IMR-90 (cell line): ENCODE measurements at regions not wholly inside any gene's neighbourhood (a gene's known extent, or its start where the extent isn't known, plus 50 kb on each side); places are given as distances from the start of the nearest gene placed in this dataset.

Experiments used
- ATAC-seq: fragments of 200-7000 bp; cut with Tn5 transposase; 2 replicates; pipeline ENCODE4 v1.9.1; 2020; ENCODE audit warnings: low read depth, mild to moderate bottlenecking, moderate library complexity
- BruUV-seq: library from RNA; stranded (reverse); fragments of 400-500 nt; replicated peaks from 2 replicates; lab custom pipeline; 2021; lab: Mats Ljungman, UMichigan
- CTCF ChIA-PET: fragments of 300-600 bp; formaldehyde crosslinking; extraction: SDS; loops from one replicate; lab custom pipeline; 2021; ENCODE audit warnings: antibody characterized with exemption; lab: Yijun Ruan, JAX
- POLR2A ChIA-PET: fragments of 300-600 bp; sonication (Branson Sonifier 250); formaldehyde crosslinking; loops from one replicate; lab custom pipeline; 2022; ENCODE audit warnings: antibody characterized with exemption; ENCODE audit not compliant: unreplicated experiment; lab: Charles Lee
- DNase-seq: peaks from one replicate; pipeline ENCODE4 v3.0.0; 2013
- H2AFZ ChIP-seq: replicated peaks from 2 replicates; pipeline ENCODE3; 2013; ENCODE audit warnings: low read length, mild to moderate bottlenecking; ENCODE audit not compliant: poor library complexity
- H2AK5ac ChIP-seq: 2 replicates; pipeline ENCODE4 v1.6.1; 2013; ENCODE audit warnings: low read depth, low read length, inconsistent platforms
- H2AK9ac ChIP-seq: replicated peaks from 2 replicates; pipeline ENCODE3; 2013; ENCODE audit warnings: mild to moderate bottlenecking, low read depth, low read length, moderate library complexity; ENCODE audit not compliant: poor library complexity
- H2BK120ac ChIP-seq: 2 replicates; pipeline ENCODE4 v1.6.1; 2013; ENCODE audit warnings: low read depth, low read length, inconsistent platforms
- H2BK15ac ChIP-seq: 3 replicates; pipeline ENCODE4 v1.6.1; 2013; ENCODE audit warnings: low read depth, low read length, inconsistent platforms
- H2BK20ac ChIP-seq: 2 replicates; pipeline ENCODE4 v1.6.1; 2013; ENCODE audit warnings: low read depth, mild to moderate bottlenecking, inconsistent platforms, low read length, moderate library complexity
- H2BK5ac ChIP-seq: 2 replicates; pipeline ENCODE4 v1.6.1; 2013; ENCODE audit warnings: mild to moderate bottlenecking, low read depth, low read length, inconsistent platforms; ENCODE audit not compliant: poor library complexity, severe bottlenecking
- H3K14ac ChIP-seq: replicated peaks from 2 replicates; pipeline ENCODE4 v1.6.1; 2013; ENCODE audit warnings: low read depth, low read length, inconsistent platforms
- H3K18ac ChIP-seq: 2 replicates; pipeline ENCODE4 v1.6.1; 2013; ENCODE audit warnings: low read depth, low read length, control low read depth
- H3K23ac ChIP-seq: 2 replicates; pipeline ENCODE4 v1.6.1; 2013; ENCODE audit warnings: low read depth, low read length, inconsistent platforms
- H3K27ac ChIP-seq: 2 replicates; pipeline ENCODE4 v1.5.1; 2013; ENCODE audit warnings: mild to moderate bottlenecking, control low read depth, low read length; ENCODE audit not compliant: insufficient read depth
- H3K27me3 ChIP-seq: 2 replicates; pipeline ENCODE4 v1.6.1; 2013; ENCODE audit warnings: low read length; ENCODE audit not compliant: control insufficient read depth, insufficient read depth
- H3K36me3 ChIP-seq: 2 replicates; pipeline ENCODE4 v1.6.1; 2013; ENCODE audit warnings: low read length, mixed read lengths; ENCODE audit not compliant: control insufficient read depth, insufficient read depth
- H3K4ac ChIP-seq: 2 replicates; pipeline ENCODE4 v1.6.1; 2013; ENCODE audit warnings: low read depth, low read length, inconsistent platforms
- H3K4me1 ChIP-seq: 2 replicates; pipeline ENCODE4 v1.6.1; 2013; ENCODE audit warnings: low read length, mixed read lengths; ENCODE audit not compliant: control insufficient read depth, insufficient read depth
- H3K4me2 ChIP-seq: 2 replicates; pipeline ENCODE4 v1.6.1; 2013; ENCODE audit warnings: low read depth, mild to moderate bottlenecking, control low read depth, low read length, moderate library complexity
- H3K4me3 ChIP-seq: 2 replicates; pipeline ENCODE4 v1.5.1; 2013; ENCODE audit warnings: low read depth, mild to moderate bottlenecking, control low read depth, low read length, moderate library complexity; ENCODE audit not compliant: insufficient read depth
- H3K56ac ChIP-seq: 2 replicates; pipeline ENCODE4 v1.6.1; 2013; ENCODE audit warnings: low read length, inconsistent platforms; ENCODE audit not compliant: insufficient read depth; ENCODE audit errors: extremely low read depth
- H3K79me1 ChIP-seq, 2 experiments: 2 replicates each; pipeline ENCODE4 v1.6.1; 2013; ENCODE audit warnings: low read length in 2 of 2, inconsistent platforms in 1 of 2, low read depth in 1 of 2
- H3K9ac ChIP-seq: 2 replicates; pipeline ENCODE4 v1.6.1; 2013; ENCODE audit warnings: low read depth, low read length, control low read depth
- H3K9me1 ChIP-seq: 2 replicates; pipeline ENCODE4 v1.6.1; 2013; ENCODE audit warnings: low read length, inconsistent platforms; ENCODE audit not compliant: insufficient read depth
- H3K9me3 ChIP-seq: 2 replicates; pipeline ENCODE4 v1.6.1; 2013; ENCODE audit warnings: low read length; ENCODE audit not compliant: control insufficient read depth, insufficient read depth
- H4K20me1 ChIP-seq: 2 replicates; pipeline ENCODE4 v1.6.1; 2013; ENCODE audit warnings: low read length, inconsistent platforms; ENCODE audit not compliant: insufficient read depth
- H4K5ac ChIP-seq: 2 replicates; pipeline ENCODE4 v1.6.1; 2013; ENCODE audit warnings: mild to moderate bottlenecking, low read depth, low read length, control low read depth
- H4K8ac ChIP-seq, 2 experiments: 2 replicates each; pipeline ENCODE4 v1.6.1; 2013; ENCODE audit warnings: low read depth in 2 of 2, low read length in 2 of 2, control low read depth in 1 of 2, inconsistent platforms in 1 of 2
- H4K91ac ChIP-seq: 2 replicates; pipeline ENCODE4 v1.6.1; 2013; ENCODE audit warnings: low read depth, low read length, inconsistent platforms; ENCODE audit not compliant: insufficient read depth
- CEBPB ChIP-seq: IDR thresholded peaks from 2 replicates; pipeline ENCODE4 v1.6.1; 2012; ENCODE audit warnings: low read depth, low read length, improper control_type of control experiment
- SMC3 ChIP-seq: fragments of 150-350 bp; IDR thresholded peaks from 2 replicates; pipeline ENCODE4 v1.6.1; 2016; ENCODE audit warnings: low read depth, mild to moderate bottlenecking, antibody characterized with exemption, low read length, moderate library complexity
- WGBS, 2 experiments: methylation state at CpG; one replicate each; pipeline versions ENCODE4 v1.1.5 to v1.1.7; 2013; ENCODE audit warnings: missing lambda C conversion rate in 2 of 2; ENCODE audit not compliant: insufficient read length in 1 of 2; ENCODE audit errors: extremely low coverage in 2 of 2; 5-methylcytosine and 5-hydroxymethylcytosine counted together
- dilution Hi-C: fragments of 300-500 bp; cut with HindIII; formaldehyde crosslinking; loops from one replicate; pipeline ENCODE4 v1.14.3; 2018; ENCODE audit warnings: low sequenced_read_pairs; ENCODE audit not compliant: unreplicated experiment
- in situ Hi-C: fragments of 300-500 bp; cut with MboI; formaldehyde crosslinking; loops from 3 replicates; pipeline ENCODE4 v1.14.3; 2019; ENCODE audit warnings: low sequenced_read_pairs, inconsistent platforms, mixed read lengths
- intact Hi-C: fragments of 100-400 bp; cut with micrococcal nuclease; formaldehyde crosslinking; loops from 2 replicates; pipeline ENCODE4 v1.10.0; 2022

DNA sequence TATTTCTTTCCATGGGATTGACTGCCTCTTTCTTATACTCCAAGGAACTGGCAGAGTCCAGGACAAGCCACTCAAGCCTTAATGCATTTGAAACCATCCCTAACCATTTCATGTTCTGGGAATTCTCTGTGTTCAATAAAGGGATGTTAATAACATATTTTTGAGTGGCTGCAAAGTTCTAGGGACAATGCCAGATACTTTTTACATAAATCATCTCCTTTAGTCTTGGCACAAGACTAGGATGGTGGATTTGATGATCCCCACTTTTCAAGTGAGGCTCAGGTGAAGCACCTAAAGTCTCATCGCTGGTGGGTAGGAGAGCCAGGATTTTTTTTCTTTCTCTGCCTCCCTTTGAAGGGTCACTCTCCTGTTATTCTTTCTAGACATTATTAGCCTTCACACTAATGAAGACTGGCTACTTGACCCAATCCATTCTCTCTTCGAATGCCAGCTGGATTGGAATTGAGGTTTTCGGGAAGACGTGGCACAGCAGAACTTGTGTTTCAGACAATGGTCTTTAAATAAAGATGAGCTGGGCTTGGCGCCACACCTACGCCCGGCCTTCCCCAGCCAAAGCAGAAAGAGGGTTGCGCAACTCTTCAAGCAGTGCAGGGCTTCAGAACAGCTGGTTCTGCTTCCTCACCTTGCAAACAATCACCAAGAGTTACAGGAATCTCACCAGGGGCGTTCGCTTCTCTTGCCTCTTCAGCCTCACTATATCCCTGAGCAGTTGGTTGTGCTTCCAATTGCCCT is 73.8 kb upstream of the BMPER start:
- no peak overlapping the region for H3K4me2 ChIP-seq
- no peak overlapping the region for H2AK5ac ChIP-seq
- H4K8ac ChIP-seq, result no peak overlapping the region
- ATAC-seq (no peak), DNase-seq (no peak)
- H3K36me3 ChIP-seq, result no peaks in the 10 kb centered on the region
- H3K27me3 ChIP-seq, result peaks cover 26% of the 10 kb centered on the region
- H2AK9ac ChIP-seq, result peak overlapping the region; percentile 70
- in situ Hi-C loops (no loop called here), dilution Hi-C loops (no loop called here), intact Hi-C loops (no loop called here)
- no peaks in the 10 kb centered on the region for H3K9me3 ChIP-seq
- TF ChIP-seq SMC3 (no peak), CEBPB (peak; percentile 93)
- H3K56ac ChIP-seq, result no peak overlapping the region
- no TSS peak for BruUV-seq
- no peak overlapping the region for H3K27ac ChIP-seq
- POLR2A ChIA-PET, result no interaction called here
- no peak overlapping the region for H3K4me3 ChIP-seq
- WGBS, 2 experiments, result no CpG with 5 or more reads among the region's 10 CpGs
- H3K14ac ChIP-seq, result no peak overlapping the region
- H3K9ac ChIP-seq, result no peak overlapping the region
- H2BK20ac ChIP-seq, result no peak overlapping the region
- no peaks in the 10 kb centered on the region for H3K9me1 ChIP-seq
- H3K4me1 ChIP-seq, result no peaks in the 10 kb centered on the region
- H2BK15ac ChIP-seq, result no peak overlapping the region
- no peak overlapping the region for H4K91ac ChIP-seq
- H3K4ac ChIP-seq, result no peak overlapping the region
- CTCF ChIA-PET, result no interaction called here
- H3K23ac ChIP-seq, result no peak overlapping the region
- no peaks in the 10 kb centered on the region for H4K20me1 ChIP-seq
- no peak overlapping the region for H2BK5ac ChIP-seq
- no peak overlapping the region for H2AFZ ChIP-seq
- H4K5ac ChIP-seq, result no peak overlapping the region
- H3K79me1 ChIP-seq, result no peaks in the 10 kb centered on the region
- no peak overlapping the region for H2BK120ac ChIP-seq
- H3K18ac ChIP-seq, result no peak overlapping the region
